ENCODE measurements at regions not wholly inside any gene's neighbourhood (a gene's known extent, or its start where the extent isn't known, plus 50 kb on each side); places are given as distances from the start of the nearest gene placed in this dataset.

GRCh38 chr1:193932979-193933378 is 746.6 kb upstream of the B3GALT2 start:
- no peak overlapping the region for H3K4me3 ChIP-seq (ENCODE audit: low read depth, low read length)
- no peak for TF ChIP-seq CTCF (IDR thresholded peaks at IDR 0.05; ENCODE audit: insufficient read depth, low read length)
- no peak for DNase-seq (ENCODE audit: low read depth)

GRCh38 chr1:193931356-193931755 is 744.9 kb upstream of the B3GALT2 start:
- no peak overlapping the region for H3K4me3 ChIP-seq (ENCODE audit: low read depth, low read length)
- DNase-seq (ENCODE audit: low read depth): no peak
- no peak for TF ChIP-seq CTCF (IDR thresholded peaks at IDR 0.05; ENCODE audit: insufficient read depth, low read length)

GRCh38 chr1:193929374-193930033 is 743.1 kb upstream of the B3GALT2 start:
- DNase-seq (ENCODE audit: low read depth): no peak
- H3K4me3 ChIP-seq (ENCODE audit: low read depth, low read length): no peak overlapping the region
- no peak for TF ChIP-seq CTCF (IDR thresholded peaks at IDR 0.05; ENCODE audit: insufficient read depth, low read length)

- DNase-seq (ENCODE audit: low read depth): no peak
- no peak for TF ChIP-seq CTCF (IDR thresholded peaks at IDR 0.05; ENCODE audit: insufficient read depth, low read length)
- H3K4me3 ChIP-seq (ENCODE audit: low read depth, low read length): no peak overlapping the region
Measured at GRCh38 chr1:193927550-193927949, 741.1 kb upstream of the B3GALT2 start.

- H3K4me3 ChIP-seq (ENCODE audit: low read depth, low read length): no peak overlapping the region
- DNase-seq (ENCODE audit: low read depth): no peak
- TF ChIP-seq CTCF (IDR thresholded peaks at IDR 0.05; ENCODE audit: insufficient read depth, low read length): no peak
Measured at GRCh38 chr1:193926956-193927355, 740.5 kb upstream of the B3GALT2 start.

GRCh38 chr1:193919827-193920226 is 733.4 kb upstream of the B3GALT2 start:
- no peak overlapping the region for H3K4me3 ChIP-seq (ENCODE audit: low read depth, low read length)
- TF ChIP-seq CTCF (IDR thresholded peaks at IDR 0.05; ENCODE audit: insufficient read depth, low read length): no peak
- no peak for DNase-seq (ENCODE audit: low read depth)

GRCh38 chr1:193916452-193916851 is 730.0 kb upstream of the B3GALT2 start:
- no peak for DNase-seq (ENCODE audit: low read depth)
- TF ChIP-seq CTCF (IDR thresholded peaks at IDR 0.05; ENCODE audit: insufficient read depth, low read length): no peak
- no peak overlapping the region for H3K4me3 ChIP-seq (ENCODE audit: low read depth, low read length)
